GM23338 (cell line): ENCODE measurements at regions not wholly inside any gene's neighbourhood (a gene's known extent, or its start where the extent isn't known, plus 50 kb on each side); places are given as distances from the start of the nearest gene placed in this dataset.

ENCODE experiments used
- ATAC-seq: fragments of 200-7000 bp; cut with Tn5 transposase; 3 replicates; pipeline ENCODE4 v1.9.1; 2020
- DNase-seq: peaks from one replicate; pipeline ENCODE4 v3.0.0-alpha.2; 2015; ENCODE audit warnings: low spot score
- H2AFZ ChIP-seq: fragments of 200-600 bp; sonication (generic); 2 replicates; pipeline ENCODE4 v1.8.0; 2016; ENCODE audit warnings: antibody characterized with exemption, mild to moderate bottlenecking, moderate library complexity
- H3F3A ChIP-seq: fragments of 200-600 bp; sonication (generic); replicated peaks from 2 replicates; pipeline ENCODE4 v1.8.0; 2017; ENCODE audit warnings: antibody characterized with exemption, mixed run types, low read depth
- H3K27ac ChIP-seq: fragments of 200-600 bp; sonication (generic); 2 replicates; pipeline ENCODE4 v1.6.1; 2016; ENCODE audit warnings: low read depth
- H3K27me3 ChIP-seq: fragments of 200-600 bp; sonication (generic); 2 replicates; pipeline ENCODE4 v1.8.0; 2016; ENCODE audit warnings: mild to moderate bottlenecking, mixed run types, moderate library complexity; ENCODE audit not compliant: insufficient read depth
- H3K36me3 ChIP-seq: fragments of 200-600 bp; sonication (generic); 2 replicates; pipeline ENCODE4 v1.8.0; 2016; ENCODE audit warnings: mild to moderate bottlenecking; ENCODE audit not compliant: insufficient read depth
- H3K4me1 ChIP-seq: fragments of 200-600 bp; sonication (generic); 2 replicates; pipeline ENCODE4 v1.8.0; 2016; ENCODE audit warnings: mild to moderate bottlenecking, moderate library complexity; ENCODE audit not compliant: insufficient read depth
- H3K4me2 ChIP-seq: fragments of 200-600 bp; sonication (generic); 2 replicates; pipeline ENCODE4 v1.7.1; 2017; ENCODE audit warnings: mixed run types
- H3K4me3 ChIP-seq: fragments of 200-600 bp; sonication (generic); 2 replicates; pipeline ENCODE4 v1.6.1; 2016; ENCODE audit warnings: mixed run types
- H3K79me2 ChIP-seq: fragments of 200-600 bp; sonication (generic); replicated peaks from 2 replicates; pipeline ENCODE4 v1.8.0; 2017; ENCODE audit warnings: mild to moderate bottlenecking; ENCODE audit not compliant: insufficient read depth
- H3K9me2 ChIP-seq: fragments of 200-600 bp; sonication (generic); 2 replicates; pipeline ENCODE4 v1.8.0; 2017; ENCODE audit not compliant: insufficient read depth
- H4K20me1 ChIP-seq: fragments of 200-600 bp; sonication (generic); replicated peaks from 2 replicates; pipeline ENCODE4 v1.8.0; 2017; ENCODE audit warnings: mild to moderate bottlenecking; ENCODE audit not compliant: insufficient read depth
- H3K27ac Mint-ChIP-seq: 2 replicates; pipeline ENCODE4 v1.8.0; 2020; ENCODE audit warnings: inconsistent platforms, mild to moderate bottlenecking, moderate library complexity, mixed read lengths
- H3K27me3 Mint-ChIP-seq: 3 replicates; pipeline ENCODE4 v1.8.0; 2022; ENCODE audit warnings: low read depth, mild to moderate bottlenecking, moderate library complexity, mixed read lengths, inconsistent platforms; ENCODE audit not compliant: insufficient read depth, poor library complexity
- H3K36me3 Mint-ChIP-seq: 3 replicates; pipeline ENCODE4 v1.8.0; 2021; ENCODE audit warnings: low read depth, mild to moderate bottlenecking, inconsistent platforms, moderate library complexity, mixed read lengths
- H3K4me1 Mint-ChIP-seq: 3 replicates; pipeline ENCODE4 v1.8.0; 2020; ENCODE audit warnings: mild to moderate bottlenecking, inconsistent platforms, mixed read lengths
- H3K4me3 Mint-ChIP-seq: 3 replicates; pipeline ENCODE4 v1.8.0; 2021; ENCODE audit warnings: moderate library complexity, mild to moderate bottlenecking, inconsistent platforms, mixed read lengths
- H3K9me3 Mint-ChIP-seq: 3 replicates; pipeline ENCODE4 v1.8.0; 2020; ENCODE audit warnings: moderate library complexity, mild to moderate bottlenecking, inconsistent platforms, mixed read lengths
- CTCF ChIP-seq, 2 experiments: fragments of 200-600 bp in 1 of 2; sonication (generic) in 1 of 2; conservative IDR thresholded peaks; 2 replicates each; pipeline versions ENCODE4 v1.5.1 to v1.6.1; 2016 to 2017; ENCODE audit warnings: antibody characterized with exemption in 2 of 2, low read depth in 2 of 2, mild to moderate bottlenecking in 2 of 2, moderate library complexity in 1 of 2
- EZH2 ChIP-seq: fragments of 200-600 bp; sonication (generic); IDR thresholded peaks from one replicate; pipeline ENCODE4 v1.8.0; 2017; ENCODE audit warnings: antibody characterized with exemption, mild to moderate bottlenecking, low read depth; ENCODE audit not compliant: unreplicated experiment
- EZH2phosphoT487 ChIP-seq: fragments of 200-600 bp; sonication (generic); IDR thresholded peaks from one replicate; pipeline ENCODE4 v1.8.1; 2018; ENCODE audit warnings: antibody characterized with exemption; ENCODE audit not compliant: unreplicated experiment
- JUNB ChIP-seq: IDR thresholded peaks from one replicate; pipeline ENCODE4 v1.6.1; 2016; ENCODE audit warnings: antibody characterized with exemption; ENCODE audit not compliant: unreplicated experiment
- ZNF462 ChIP-seq: fragments of 250-450 bp; sonication (Bioruptor Pico); IDR thresholded peaks from 2 replicates; pipeline ENCODE4 v1.5.0; 2020; ENCODE audit warnings: mild to moderate bottlenecking, moderate library complexity

- no peak for TF ChIP-seq CTCF (conservative IDR thresholded peaks at IDR 0.05; ENCODE audit: low read depth in 2 of 2)
Measured at GRCh38 chr13:50664951-50665350, 178.5 kb downstream of the DLEU7 start (continued).

- H3K4me1 ChIP-seq, result no peaks in the 10 kb centered on the region; the same call in 1 of the 2 replicates
- Mint-ChIP-seq H3K36me3 (no peaks in the 10 kb centered on the region), H3K27ac (no peak overlapping the region), H3K27me3 (no peaks in the 10 kb centered on the region), H3K9me3 (no peaks in the 10 kb centered on the region), H3K4me1 (peaks cover 3% of the 10 kb centered on the region; the same call in 1 of the 3 replicates), H3K4me3 (no peak overlapping the region)
- no peaks in the 10 kb centered on the region for H3K27me3 ChIP-seq
- no peaks in the 10 kb centered on the region for H3F3A ChIP-seq
- H3K79me2 ChIP-seq, result no peaks in the 10 kb centered on the region
- H3K27ac ChIP-seq, result no peak overlapping the region
- DNase-seq (no peak), ATAC-seq (no peak)
- no peaks in the 10 kb centered on the region for H3K36me3 ChIP-seq
- no peak for TF ChIP-seq EZH2phosphoT487
- no peak for TF ChIP-seq ZNF462
- no peak for TF ChIP-seq EZH2
- TF ChIP-seq JUNB, result no peak
- H2AFZ ChIP-seq, result no peak overlapping the region
- H3K4me3 ChIP-seq, result no peak overlapping the region
- H3K4me2 ChIP-seq, result no peak overlapping the region
- no peaks in the 10 kb centered on the region for H3K9me2 ChIP-seq
- H4K20me1 ChIP-seq, result no peaks in the 10 kb centered on the region
Measured at GRCh38 chr13:50668049-50668448, 175.4 kb downstream of the DLEU7 start.
